Activated CD4-positive, alpha-beta T cell treated with anti-CD3 and anti-CD28 coated beads, Interleukin-2, amount 50 U/mL, for 48 hours (primary cell): ENCODE measurements at regions not wholly inside any gene's neighbourhood (a gene's known extent, or its start where the extent isn't known, plus 50 kb on each side); places are given as distances from the start of the nearest gene placed in this dataset.
"Not testable (repeated sequence)": the region's sequence is repeated elsewhere in the genome, so short reads cannot be mapped to it uniquely, and the experiment has no call there.

Experiments used
- DNase-seq, 2 experiments: peaks; one replicate each; pipeline ENCODE4 v3.0.0-alpha.2; 2020

DNA sequence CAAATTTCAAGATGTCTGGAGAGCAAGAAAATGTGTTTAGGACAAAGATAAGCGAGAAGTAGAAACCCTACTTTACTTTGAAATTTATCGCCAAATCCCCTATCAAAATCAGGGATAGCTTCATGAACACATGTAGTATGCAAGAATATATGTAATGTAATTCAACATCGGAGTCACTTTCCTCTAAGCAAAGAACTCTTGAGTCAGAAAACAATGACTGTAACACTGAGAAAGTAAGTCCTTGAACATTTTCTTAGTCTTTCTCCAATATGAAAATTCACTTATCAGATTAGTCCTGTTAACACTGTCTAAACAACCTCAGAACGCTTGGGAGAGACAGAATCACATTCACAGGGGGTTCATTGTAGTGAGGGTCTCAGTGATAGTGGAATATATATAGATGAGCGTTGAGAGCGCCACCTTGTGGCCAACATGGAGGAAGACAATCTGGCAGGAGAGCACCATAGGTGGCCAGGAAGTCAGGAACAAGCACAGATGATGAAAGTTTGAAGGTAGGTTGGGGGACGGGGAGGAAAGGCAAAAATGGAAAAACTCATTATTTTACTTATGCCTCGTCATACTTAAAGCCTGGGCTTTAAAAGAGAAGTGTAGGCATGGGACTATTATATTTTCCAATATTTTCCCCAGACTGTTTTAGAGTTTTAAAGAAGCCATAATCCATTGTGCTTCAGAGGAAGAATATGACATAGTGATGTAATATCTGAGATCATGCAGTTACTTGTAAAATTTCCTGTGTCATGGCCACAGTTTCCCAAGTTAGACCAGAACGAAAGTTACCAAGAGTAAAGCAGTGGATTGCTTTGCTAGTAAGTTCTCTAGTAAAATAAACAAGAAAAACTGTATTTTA lies 115.5 kb upstream of the GNAI1 start:
- peak; percentile 7 to 23 for DNase-seq

DNA sequence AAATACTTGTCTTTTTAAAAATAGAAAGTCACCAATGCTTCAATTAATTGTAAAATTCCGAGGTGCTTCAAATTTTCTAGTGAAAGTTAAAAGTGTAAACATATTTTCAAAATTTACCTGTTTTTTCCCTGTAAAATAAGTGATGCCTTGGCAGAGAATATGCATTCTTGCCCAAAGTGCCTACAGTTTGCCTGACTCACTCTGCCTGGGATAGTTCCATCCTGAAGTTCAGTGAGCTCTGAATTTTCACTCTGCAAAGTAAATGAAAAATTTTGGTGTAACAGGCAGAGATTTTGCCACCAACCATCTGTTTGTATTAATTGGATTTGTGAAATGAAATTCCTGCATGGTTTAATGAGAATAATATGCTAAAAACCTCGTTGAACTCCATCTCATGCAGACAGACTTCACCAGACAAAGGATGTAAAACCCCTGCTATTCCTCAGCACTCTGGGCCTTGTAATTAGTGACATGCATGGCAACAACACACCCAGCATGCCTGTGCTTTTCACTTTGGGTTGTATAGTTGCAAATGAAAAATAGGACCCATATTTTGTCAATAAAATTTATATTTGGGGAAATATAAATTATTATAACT lies 117.4 kb upstream of the GNAI1 start:
- no peak for DNase-seq

DNA sequence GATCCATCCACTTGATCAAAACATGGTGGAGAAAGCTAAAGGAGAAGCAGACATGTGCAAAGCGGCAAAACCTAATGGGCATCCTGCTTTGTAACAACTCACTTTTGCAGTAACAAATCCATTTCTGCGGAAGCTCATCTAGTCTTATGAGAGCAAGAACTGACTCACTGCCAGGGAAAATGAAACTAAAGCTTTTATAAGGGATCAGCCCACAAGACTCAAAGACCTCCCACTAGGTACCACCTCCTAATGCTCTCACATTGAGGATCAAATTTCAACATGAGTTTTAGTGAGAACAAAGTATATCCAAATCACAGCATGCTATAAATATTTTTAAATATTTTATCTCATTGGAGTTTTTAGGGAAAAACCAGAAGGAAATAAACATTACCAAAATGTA lies 120.1 kb upstream of the GNAI1 start:
- no peak for DNase-seq

DNA sequence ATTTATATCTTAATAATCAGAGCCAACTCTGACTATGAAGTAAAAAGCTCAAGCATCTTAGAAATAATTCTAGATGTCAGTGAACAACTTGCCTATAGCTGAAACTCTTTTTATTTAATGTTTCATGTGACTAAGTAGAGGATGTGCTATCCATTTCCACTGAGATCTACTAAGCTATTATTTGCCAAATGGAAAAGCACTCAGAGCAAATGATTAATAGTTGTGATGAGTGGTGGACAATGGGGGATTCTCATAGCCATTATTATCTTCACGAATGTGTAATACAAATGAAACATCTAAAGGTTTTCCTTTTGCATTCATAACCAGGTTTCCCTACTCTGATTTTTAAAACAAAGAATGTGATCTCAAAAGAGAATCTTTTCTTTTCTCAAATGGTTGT lies 126.6 kb upstream of the GNAI1 start:
- DNase-seq, result no peak

DNA sequence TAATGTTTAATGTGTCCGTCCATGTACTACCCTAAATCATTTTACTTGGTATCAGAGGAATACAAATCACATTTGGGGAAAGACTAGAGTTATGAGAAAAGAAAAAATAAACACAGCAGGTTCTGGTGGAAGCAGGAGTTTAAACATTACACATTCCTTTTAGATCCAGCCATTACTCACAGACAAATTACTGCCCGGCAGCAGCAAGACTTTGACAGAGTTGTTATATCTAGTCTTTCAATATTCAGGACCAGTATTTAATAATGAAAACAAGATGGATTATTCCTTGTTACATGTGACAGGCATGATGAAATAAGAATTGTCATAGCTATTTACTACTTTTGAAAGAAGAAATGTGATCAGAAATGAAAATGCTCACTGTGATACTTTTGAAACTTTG lies 131.8 kb upstream of the GNAI1 start:
- DNase-seq, result no peak

DNA sequence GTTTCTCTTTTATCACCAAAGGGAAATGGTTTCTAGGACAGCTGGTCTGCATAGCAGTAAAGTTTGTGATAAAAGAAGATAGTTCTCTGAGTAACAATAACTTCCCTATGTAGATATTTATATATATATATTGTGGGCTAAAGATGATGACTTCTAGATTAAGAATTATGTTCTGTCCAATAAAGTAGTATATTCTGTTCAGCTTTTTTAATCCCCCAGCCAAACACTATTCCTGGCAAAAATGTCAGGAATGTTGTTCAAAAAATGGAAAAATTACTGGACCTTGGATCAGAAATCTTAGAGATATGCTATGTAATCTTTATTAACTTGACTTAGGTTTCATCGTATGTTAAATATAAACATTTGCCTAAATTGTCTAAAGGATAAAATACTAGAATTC lies 136.3 kb upstream of the GNAI1 start:
- DNase-seq, result no peak

DNA sequence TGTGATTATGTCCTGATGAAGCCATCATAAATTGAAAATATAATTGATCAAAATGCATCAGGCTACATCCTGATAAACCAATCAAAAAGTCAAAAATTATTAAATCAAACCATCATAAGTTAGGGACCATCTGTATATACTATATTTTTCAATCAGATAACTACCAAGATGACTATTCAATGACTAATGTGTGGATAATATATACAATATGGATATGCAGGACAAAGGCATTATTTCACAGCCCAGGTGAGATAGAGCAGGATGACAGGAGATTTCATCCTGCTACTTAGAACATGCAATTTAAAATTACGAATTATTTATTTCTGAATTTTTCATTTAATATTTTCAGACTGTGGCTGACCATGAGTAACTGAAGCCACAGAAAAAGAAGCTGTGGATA lies 137.3 kb upstream of the GNAI1 start:
- no peak for DNase-seq

DNA sequence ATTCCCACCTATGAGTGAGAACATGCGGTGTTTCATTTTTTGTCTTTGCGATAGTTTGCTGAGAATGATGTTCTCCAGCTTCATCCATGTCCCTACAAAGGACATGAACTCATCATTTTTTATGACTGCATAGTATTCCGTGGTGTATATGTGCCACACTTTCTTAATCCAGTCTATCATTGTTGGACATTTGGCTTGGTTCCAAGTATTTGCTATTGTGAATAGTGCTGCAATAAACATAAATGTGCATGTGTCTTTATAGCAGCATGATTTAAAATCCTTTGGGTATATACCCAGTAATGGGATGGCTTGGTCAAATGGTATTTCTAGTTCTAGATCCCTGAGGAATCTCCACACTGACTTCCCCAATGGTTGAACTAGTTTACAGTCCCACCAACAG lies 138.9 kb upstream of the GNAI1 start:
- DNase-seq, result not testable (repeated sequence)

DNA sequence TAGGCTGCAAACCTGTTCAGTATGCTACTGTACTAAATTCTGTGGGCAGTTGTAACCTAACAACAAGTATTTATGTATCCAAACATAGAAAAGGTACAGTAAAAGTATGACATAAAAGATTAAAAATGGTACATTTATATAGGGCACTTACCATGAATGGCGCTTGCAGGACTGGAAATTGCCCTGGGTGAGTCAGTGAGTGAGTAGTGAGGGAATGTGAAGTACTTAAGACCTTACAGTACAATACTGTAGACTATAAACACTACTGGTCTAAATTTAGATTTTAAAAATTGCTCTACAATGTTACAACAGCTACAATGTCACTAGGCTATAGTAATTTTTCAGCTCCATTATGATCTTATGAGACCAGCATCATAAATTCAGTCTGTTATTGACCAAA lies 146.0 kb upstream of the GNAI1 start:
- DNase-seq, result no peak

DNA sequence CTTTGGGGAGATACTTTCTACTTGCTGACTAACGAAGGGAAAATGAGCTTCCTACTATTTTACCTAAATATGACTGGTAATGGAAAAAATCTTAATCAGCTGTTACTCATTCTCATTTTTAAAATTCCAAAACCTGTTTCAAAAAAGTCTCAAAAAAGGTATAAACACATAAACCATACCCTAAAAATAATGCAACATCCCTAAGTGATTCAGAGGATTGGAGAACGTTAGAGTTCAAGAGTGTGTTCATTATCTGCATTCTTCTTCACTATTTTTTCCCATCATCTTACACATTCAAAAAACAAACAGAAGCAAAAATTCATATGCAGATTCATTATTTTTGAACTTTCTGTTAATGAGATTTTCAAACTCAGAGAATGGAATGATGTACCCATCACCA lies 150.4 kb upstream of the GNAI1 start:
- DNase-seq, result no peak

DNA sequence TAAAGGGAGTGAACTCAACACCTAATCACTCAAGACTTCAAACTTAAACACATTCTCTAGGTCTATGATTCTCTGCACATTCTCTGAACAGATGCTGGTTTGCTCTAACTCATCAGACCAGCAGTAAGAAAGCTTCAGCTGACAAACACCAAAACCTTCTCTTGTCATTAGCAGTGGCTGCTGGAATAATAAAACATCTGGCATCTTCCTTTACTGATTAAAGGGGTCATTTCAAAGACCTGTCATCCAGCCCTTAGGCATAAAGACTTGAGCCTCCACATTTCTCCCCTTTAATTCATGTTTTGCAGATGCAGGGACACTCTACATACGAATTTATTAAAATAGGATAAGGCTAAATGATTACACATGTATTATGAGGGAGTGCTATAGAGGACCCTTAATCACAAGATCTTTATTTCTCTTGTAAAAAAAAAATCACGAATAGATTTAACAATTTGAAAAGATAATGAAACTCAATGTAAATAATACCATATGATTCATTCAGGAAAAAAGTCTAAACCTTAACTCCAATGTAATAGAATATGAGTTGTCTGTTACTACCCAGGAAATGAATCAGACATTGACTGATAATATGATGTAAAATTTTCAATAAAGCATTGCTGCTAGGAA lies 152.4 kb upstream of the GNAI1 start:
- DNase-seq, result no peak

DNA sequence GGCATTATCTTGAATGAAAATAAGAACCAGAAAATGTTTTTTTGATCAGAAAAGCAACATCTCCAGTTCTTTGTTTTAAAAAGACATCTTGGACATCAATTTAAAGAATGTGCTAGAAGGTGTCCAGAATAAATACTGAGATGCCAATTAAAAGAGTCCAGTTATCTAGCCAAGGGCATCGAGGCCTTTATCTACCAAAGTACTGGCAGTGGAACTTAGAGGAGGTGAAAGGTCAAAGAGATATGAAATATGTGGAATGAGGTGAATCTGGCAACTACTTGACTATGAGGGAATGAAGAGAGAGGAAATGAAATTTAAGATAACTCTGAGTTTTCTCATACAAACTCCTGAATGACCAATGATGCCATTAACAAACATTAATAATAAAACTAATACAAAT lies 154.3 kb upstream of the GNAI1 start:
- DNase-seq, result no peak

DNA sequence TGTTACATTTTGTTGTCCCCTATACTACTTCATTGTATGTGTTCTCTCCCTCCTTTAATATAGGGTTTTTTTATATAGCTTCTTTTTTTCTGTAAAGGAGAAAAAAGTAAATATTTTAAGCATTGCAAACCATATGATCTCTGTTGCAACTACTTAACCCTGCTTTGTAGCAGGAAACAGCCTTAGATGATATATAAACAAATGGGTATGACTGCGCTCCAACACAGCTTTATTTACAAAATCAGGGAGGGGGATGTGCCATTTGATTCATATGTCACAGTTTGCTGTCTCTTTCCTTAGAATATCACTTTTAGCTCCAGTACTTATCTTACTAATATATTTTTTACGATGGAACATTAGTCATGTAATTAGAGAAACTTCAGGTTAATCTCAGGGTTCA lies 155.2 kb upstream of the GNAI1 start:
- no peak for DNase-seq

DNA sequence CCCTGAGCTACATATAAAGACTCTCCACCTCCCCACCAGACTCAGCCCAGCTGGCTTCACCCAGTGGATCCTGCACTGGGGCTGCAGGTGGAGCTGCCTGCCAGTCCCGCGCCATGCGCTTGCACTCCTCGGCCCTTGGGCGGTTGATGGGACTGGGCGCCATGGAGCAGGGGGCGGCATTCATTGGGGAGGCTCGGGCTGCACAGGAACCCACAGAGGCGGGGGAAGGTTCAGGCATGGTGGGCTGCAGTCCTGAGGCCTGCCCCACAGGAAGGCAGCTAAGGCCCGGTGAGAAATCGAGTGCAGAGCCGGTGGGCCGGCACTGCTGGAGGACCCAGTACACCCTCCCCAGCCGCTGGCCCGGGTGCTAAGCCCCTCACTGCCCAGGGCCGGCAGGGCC lies 157.2 kb upstream of the GNAI1 start:
- no peak for DNase-seq

DNA sequence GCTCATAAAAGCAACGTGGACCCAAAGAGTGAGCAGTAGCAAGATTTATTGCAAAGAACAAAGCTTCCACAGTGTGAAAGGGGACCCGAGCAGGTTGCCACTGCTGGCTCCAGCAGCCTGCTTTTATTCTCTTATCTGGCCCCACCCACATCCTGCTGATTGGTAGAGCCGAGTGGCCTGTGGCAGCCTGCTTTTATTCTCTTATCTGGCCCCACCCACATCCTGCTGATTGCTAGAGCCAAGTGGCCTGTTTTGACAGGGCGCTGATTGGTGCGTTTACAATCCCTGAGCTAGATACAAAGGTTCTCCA lies 158.0 kb upstream of the GNAI1 start:
- not testable (repeated sequence) for DNase-seq

DNA sequence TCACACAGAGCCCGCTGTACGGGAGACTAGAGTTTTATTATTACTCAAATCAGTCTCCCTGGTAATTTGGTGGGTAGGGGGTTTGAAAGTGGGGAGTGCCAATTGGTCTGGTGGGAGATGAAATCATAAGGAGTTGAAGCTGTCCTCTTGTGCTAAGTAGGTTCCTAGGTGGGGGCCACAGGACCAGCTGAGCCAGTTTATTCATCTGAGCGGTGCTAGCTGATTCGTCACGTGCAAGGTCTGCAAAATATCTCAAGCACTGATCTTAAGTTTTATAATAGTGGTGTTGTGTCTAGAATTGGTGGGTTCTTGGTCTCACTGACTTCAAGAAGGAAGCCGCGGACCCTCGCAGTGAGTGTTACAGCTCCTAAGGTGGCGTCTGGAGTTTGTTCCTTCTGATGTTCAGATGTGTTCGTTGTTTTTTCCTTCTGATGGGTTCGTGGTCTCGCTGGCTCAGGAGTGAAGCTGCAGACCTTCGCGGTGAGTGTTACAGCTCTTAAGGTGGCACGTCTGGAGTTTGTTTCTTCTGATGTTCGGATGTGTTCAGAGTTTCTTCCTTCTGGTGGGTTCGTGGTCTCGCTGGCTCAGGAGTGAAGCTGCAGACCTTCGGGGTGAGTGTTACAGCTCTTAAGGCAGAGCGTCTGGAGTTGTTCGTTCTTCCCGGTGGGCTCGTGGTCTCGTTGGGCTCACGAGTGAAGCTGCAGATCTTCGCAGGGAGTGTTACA lies 158.5 kb upstream of the GNAI1 start:
- not testable (repeated sequence) for DNase-seq

DNA sequence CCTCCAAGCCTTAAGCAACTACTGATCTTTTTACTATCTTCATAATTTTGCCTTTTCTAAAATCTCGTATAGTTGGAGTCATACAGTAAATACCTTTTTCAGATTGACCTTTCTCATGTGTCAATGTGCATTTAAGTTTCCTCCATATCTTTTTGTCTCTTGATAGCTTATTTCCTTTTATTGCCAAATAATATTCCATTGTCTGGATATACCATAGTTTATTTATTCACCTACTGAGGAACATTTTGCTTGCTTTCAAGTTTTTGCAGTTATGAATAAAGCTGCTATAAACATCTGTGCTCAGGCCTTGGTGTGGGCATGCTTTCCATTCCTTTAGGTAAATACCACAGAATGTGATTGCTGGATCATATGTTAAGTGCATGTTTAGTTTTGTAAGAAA lies 161.2 kb upstream of the GNAI1 start:
- no peak for DNase-seq

DNA sequence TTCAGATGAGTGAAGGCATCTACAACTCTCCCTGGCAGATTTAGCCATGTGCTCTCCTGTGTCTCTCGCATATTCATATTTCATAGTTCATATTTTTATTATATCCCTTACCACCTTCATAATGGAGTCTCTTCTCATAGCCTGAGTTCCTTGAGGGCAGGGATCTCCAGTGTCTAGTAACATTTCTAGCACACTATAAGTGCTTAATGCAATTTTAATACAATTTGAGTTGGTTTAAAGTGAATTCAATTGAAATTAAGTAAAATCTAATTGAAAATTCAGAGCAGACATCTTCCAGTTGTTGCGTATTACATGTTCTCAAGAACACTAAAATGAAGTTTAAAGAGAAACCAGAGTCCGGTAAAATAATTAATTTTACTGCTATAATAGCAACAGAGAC lies 163.6 kb upstream of the GNAI1 start:
- no peak for DNase-seq

DNA sequence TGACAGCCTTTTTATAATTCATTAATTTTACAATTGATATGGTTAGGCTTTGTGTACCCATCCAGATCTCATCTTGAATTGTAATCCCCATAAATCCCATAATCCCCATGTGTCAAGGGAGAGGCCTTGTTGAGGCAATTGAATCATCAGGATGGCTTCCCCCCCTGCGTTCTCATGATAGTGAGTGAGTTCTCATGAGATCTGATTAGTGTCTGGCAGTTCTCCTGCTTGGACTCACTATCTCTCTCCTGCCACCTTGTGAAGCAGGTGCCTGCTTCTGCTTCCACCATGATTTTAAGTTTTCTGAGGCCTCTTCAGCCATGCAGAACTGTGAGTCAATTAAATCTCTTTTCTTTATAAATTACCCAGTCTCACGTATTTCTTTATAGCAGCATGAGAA lies 165.7 kb upstream of the GNAI1 start:
- DNase-seq, result no peak

DNA sequence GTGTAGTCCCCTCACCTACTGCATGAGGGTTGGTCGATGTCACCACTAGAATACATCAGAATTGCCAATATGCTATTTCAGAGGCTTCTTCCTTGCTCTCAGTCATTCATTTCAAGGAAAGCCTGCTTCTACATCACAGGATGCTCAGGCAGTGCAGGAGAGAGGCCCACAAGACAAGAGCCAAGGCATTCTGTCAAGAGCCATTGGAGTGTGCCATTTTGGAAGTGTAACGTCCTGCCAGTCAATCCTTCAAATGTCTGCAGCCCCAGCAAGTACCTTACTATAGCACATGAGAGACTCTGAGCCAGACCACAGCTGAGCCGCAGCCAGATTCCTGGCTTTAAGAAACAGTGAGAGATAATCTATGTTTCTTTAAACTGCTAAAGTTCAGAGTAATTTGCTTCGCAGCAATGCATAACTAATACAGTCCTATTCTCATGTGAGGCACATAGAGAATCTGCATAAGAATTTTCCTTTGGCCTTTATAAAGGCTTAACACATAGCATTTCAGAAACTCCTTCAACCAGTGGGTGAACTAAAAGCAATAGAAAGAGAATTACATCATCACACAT lies 166.5 kb upstream of the GNAI1 start:
- no peak for DNase-seq

DNA sequence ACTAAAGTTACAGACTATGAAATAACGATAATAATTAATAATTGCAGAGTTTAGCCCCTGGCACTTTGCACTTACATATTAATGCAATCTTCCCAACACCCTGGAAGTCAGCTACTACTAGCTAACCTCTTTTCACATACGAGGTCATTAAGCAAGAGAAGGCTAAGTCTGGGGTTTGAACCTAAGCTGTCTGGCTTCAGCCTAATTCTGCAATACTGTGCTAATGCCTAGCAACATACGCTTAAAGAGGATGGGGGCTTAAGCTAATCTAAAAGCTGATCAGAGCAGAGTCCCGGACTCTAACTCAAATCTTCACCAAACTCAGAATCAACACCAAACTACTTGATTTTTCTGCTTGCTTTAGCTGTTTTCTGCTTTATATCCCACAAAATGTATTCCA lies 168.7 kb upstream of the GNAI1 start:
- DNase-seq, result no peak

DNA sequence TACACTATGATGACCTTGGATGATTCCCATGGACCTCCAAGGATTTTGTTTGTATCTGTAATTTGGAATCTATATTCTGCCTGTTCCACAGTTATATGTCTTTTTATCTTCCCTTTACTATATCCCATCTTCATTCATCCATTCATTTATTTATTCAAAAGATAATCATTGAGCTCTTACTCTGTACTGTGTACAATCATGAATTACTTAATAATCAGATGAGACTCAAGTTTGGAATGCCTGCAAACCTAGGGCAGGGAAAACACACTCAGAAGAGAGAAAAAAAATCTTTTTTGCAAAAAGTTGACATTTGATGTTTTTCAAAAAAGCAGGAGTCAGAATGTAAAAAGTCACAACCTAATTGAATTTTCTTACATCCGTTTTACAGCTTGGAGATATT lies 170.2 kb upstream of the GNAI1 start:
- no peak for DNase-seq

DNA sequence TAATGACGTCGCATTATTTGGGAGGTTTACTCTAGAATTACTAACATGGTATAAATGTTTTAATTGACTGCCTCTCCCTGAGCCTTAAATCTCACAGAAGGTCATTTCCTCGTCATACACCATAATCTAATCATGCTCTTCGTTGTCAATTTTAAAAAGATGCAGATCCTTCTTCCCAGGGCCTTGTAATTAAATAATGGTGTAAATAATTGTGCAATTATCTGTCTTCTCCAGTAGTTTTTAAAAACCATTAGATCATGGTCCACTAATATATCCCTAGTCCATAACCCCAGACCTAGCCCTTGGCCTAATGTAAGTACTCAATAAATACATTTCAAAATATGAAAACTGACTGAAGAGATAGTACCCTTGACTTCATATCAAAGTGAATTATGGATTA lies 181.5 kb upstream of the GNAI1 start:
- DNase-seq, result no peak

DNA sequence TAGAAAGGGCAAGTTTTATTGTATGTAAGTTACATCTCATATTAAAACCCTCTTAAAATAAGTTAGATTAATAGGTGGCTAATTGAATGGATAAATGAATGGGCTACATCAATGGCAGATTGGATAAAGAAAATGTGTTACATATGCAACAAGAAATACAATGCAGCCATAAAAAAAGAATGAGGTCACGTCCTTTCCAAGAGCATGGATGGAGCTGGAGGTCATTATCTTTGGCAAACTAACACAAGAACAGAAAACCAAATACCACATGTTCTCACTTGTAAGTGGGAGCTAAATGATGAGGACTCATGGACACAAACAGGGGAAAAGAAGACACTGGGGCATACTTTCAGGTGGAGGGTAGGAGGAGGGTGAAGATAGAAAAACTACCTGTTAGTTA lies 182.2 kb upstream of the GNAI1 start:
- DNase-seq, result no peak
